Right lobe of liver (tissue), 4 donors: ENCODE measurements at regions not wholly inside any gene's neighbourhood (a gene's known extent, or its start where the extent isn't known, plus 50 kb on each side); places are given as distances from the start of the nearest gene placed in this dataset.

Source experiments
- CTCF ChIP-seq, 4 donors: fragments of 200-600 bp in 3 of 4; fragments of 450-650 bp in 1 of 4; IDR thresholded peaks; one replicate each; pipeline versions ENCODE4 v1.5.1 to v1.8.0; 2016 to 2022; ENCODE audit warnings: antibody characterized with exemption in 4 of 4, mild to moderate bottlenecking in 2 of 4
- POLR2A ChIP-seq: fragments of 450-650 bp; IDR thresholded peaks from one replicate; pipeline ENCODE4 v1.6.1; 2017; ENCODE audit warnings: antibody characterized with exemption, mild to moderate bottlenecking
- donor health status: DM: no; HTN: no; CAD: no.
- donor health status: DM: no; HTN: no; CAD: no.
- donor health status: DM: no; HTN: yes; CAD: no.

- TF ChIP-seq CTCF (IDR thresholded peaks at IDR 0.05) (no peak), POLR2A (no peak)
Observed at GRCh38 chr5:173669483-173669882, 53.0 kb upstream of the BOD1 start.
